PC-3 (cell line): ENCODE measurements at regions not wholly inside any gene's neighbourhood (a gene's known extent, or its start where the extent isn't known, plus 50 kb on each side); places are given as distances from the start of the nearest gene placed in this dataset.

ENCODE experiments used
- CTCF ChIP-seq: fragments of 300-600 bp; sonication (generic); conservative IDR thresholded peaks from 2 replicates; pipeline ENCODE4 v1.5.1; 2017; ENCODE audit warnings: antibody characterized with exemption, low read depth, mild to moderate bottlenecking, low read length
- EZH2phosphoT487 ChIP-seq: fragments of 300-600 bp; sonication (generic); IDR thresholded peaks from 2 replicates; pipeline ENCODE4 v1.6.1; 2018; ENCODE audit warnings: mild to moderate bottlenecking, antibody characterized with exemption, low read length, borderline replicate concordance

- TF ChIP-seq CTCF, result peak; percentile 48
- no peak for TF ChIP-seq EZH2phosphoT487
These were observed 290.2 kb downstream of the SPATA17 start for GRCh38 chr1:217921126-217921904.
